HG02885 (cell line): ENCODE measurements at regions not wholly inside any gene's neighbourhood (a gene's known extent, or its start where the extent isn't known, plus 50 kb on each side); places are given as distances from the start of the nearest gene placed in this dataset.
"Not testable (repeated sequence)": the region's sequence is repeated elsewhere in the genome, so short reads cannot be mapped to it uniquely, and the experiment has no call there.

ENCODE experiments used
- ATAC-seq: cut with Tn5 transposase; IDR thresholded peaks from one replicate; pipeline ENCODE4 v1.9.1; 2021; ENCODE audit warnings: mild to moderate bottlenecking; ENCODE audit not compliant: unreplicated experiment, poor library complexity

GRCh38 chr2:65929664-65930063 lies 497.3 kb upstream of the SPRED2 start:
- not testable (repeated sequence) for ATAC-seq

- ATAC-seq, result no peak
Observed at GRCh38 chr2:65922794-65923193, 490.4 kb upstream of the SPRED2 start.

GRCh38 chr2:65922030-65922429 lies 489.6 kb upstream of the SPRED2 start:
- ATAC-seq, result peak; percentile 64

- no peak for ATAC-seq
Observed at GRCh38 chr2:65921116-65921515, 488.7 kb upstream of the SPRED2 start.

- ATAC-seq, result no peak
Observed at GRCh38 chr2:65920659-65921058, 488.3 kb upstream of the SPRED2 start.

GRCh38 chr2:65919550-65920188 lies 487.3 kb upstream of the SPRED2 start:
- no peak for ATAC-seq

- no peak for ATAC-seq
Observed at GRCh38 chr2:65918760-65919187, 486.4 kb upstream of the SPRED2 start.

GRCh38 chr2:65917986-65918385 lies 485.6 kb upstream of the SPRED2 start:
- ATAC-seq, result no peak

GRCh38 chr2:65916785-65917295 lies 484.4 kb upstream of the SPRED2 start:
- ATAC-seq, result no peak

GRCh38 chr2:65916177-65916576 lies 483.8 kb upstream of the SPRED2 start:
- no peak for ATAC-seq

GRCh38 chr2:65915273-65915672 lies 482.9 kb upstream of the SPRED2 start:
- no peak for ATAC-seq

- ATAC-seq, result no peak
Observed at GRCh38 chr2:65914244-65914786, 481.9 kb upstream of the SPRED2 start.

GRCh38 chr2:65913813-65914212 lies 481.4 kb upstream of the SPRED2 start:
- no peak for ATAC-seq

GRCh38 chr2:65901756-65902155 lies 469.4 kb upstream of the SPRED2 start:
- no peak for ATAC-seq

GRCh38 chr2:65896446-65896845 lies 464.0 kb upstream of the SPRED2 start:
- ATAC-seq, result no peak

GRCh38 chr2:65890131-65890530 lies 457.7 kb upstream of the SPRED2 start:
- not testable (repeated sequence) for ATAC-seq

GRCh38 chr2:65885266-65885665 lies 452.9 kb upstream of the SPRED2 start:
- no peak for ATAC-seq

GRCh38 chr2:65881592-65881991 lies 449.2 kb upstream of the SPRED2 start:
- no peak for ATAC-seq

- no peak for ATAC-seq
Observed at GRCh38 chr2:65880436-65880835, 448.0 kb upstream of the SPRED2 start.

GRCh38 chr2:65878011-65878340 lies 445.6 kb upstream of the SPRED2 start:
- no peak for ATAC-seq

- ATAC-seq, result no peak
Observed at GRCh38 chr2:65877331-65878010, 445.1 kb upstream of the SPRED2 start.

GRCh38 chr2:65876114-65876513 lies 443.7 kb upstream of the SPRED2 start:
- no peak for ATAC-seq
